Dendritic cell treated with granulocyte-macrophage colony-stimulating factor and Interleukin-4, amounts not matched to agents 40 ng/mL and 50 ng/mL, for 4 days (primary cell): ENCODE measurements at regions not wholly inside any gene's neighbourhood (a gene's known extent, or its start where the extent isn't known, plus 50 kb on each side); places are given as distances from the start of the nearest gene placed in this dataset.
"Not testable (repeated sequence)": the region's sequence is repeated elsewhere in the genome, so short reads cannot be mapped to it uniquely, and the experiment has no call there.

ENCODE experiments used
- H3K27ac Mint-ChIP-seq: one replicate; pipeline ENCODE4 v1.8.0; 2022; ENCODE audit warnings: mild to moderate bottlenecking, mixed read lengths
- H3K27me3 Mint-ChIP-seq: one replicate; pipeline ENCODE4 v1.8.0; 2022; ENCODE audit warnings: mild to moderate bottlenecking, mixed read lengths
- H3K36me3 Mint-ChIP-seq: one replicate; pipeline ENCODE4 v1.8.0; 2022; ENCODE audit warnings: low read depth, mixed read lengths
- H3K4me1 Mint-ChIP-seq: one replicate; pipeline ENCODE4 v1.8.0; 2022; ENCODE audit warnings: low read depth, mixed read lengths
- H3K4me3 Mint-ChIP-seq: one replicate; pipeline ENCODE4 v1.8.0; 2022; ENCODE audit warnings: mild to moderate bottlenecking, moderate library complexity, mixed read lengths
- H3K9me3 Mint-ChIP-seq: one replicate; pipeline ENCODE4 v1.8.0; 2022; ENCODE audit warnings: mixed read lengths
- intact Hi-C: fragments of 100-400 bp; cut with micrococcal nuclease; formaldehyde crosslinking; loops from one replicate; pipeline ENCODE4 v1.15.0; 2022

DNA sequence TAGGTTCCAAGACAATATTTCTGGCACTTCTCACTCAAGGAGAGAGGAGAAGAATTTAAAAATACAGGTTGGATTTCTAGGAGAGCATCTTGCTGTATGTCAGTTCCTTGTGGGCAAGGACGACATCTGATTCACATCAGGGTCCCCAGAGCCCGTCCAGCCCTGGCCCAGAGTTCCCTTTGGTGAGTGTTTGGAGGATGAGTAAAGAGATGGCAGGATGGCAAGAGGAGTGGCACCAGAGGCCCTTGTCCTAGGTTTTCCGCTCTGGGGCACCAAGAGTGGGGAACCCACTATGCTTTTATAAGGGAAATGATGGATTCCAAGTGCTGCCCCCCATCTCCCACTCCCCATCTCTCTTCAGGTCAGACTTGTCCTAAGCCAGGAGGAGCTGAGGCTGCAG lies 181.8 kb downstream of the TBC1D2B start:
- Mint-ChIP-seq H3K9me3 (no peaks in the 10 kb centered on the region), H3K4me3 (no peak overlapping the region), H3K27ac (no peak overlapping the region), H3K27me3 (peaks cover 10% of the 10 kb centered on the region), H3K4me1 (peaks cover 12% of the 10 kb centered on the region), H3K36me3 (no peaks in the 10 kb centered on the region)
- intact Hi-C loops: no loop called here

DNA sequence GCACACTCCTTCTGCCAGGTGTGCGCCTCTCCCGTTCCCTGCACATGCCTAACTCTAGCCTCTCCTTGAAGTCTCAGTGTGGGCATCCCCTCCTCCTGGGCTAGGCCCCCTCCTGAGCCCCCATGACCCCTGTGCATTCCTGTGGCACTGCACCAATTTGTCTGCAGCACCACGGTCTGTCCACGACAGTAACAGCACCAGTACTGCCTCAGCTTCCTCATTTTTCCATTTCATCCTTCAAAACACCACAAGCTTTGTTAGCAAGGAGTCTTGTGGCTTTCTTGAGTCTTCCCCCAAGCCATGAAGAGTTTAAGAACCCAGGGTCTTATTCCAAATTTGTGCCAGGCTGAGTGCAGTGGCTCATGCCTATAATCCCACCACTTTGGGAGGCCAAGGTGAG lies 182.4 kb downstream of the TBC1D2B start:
- H3K9me3 Mint-ChIP-seq, H3K36me3 Mint-ChIP-seq, H3K4me3 Mint-ChIP-seq, H3K27ac Mint-ChIP-seq, intact Hi-C loops, H3K27me3 Mint-ChIP-seq: not testable (repeated sequence)
- H3K4me1 Mint-ChIP-seq: peaks cover 12% of the 10 kb centered on the region

DNA sequence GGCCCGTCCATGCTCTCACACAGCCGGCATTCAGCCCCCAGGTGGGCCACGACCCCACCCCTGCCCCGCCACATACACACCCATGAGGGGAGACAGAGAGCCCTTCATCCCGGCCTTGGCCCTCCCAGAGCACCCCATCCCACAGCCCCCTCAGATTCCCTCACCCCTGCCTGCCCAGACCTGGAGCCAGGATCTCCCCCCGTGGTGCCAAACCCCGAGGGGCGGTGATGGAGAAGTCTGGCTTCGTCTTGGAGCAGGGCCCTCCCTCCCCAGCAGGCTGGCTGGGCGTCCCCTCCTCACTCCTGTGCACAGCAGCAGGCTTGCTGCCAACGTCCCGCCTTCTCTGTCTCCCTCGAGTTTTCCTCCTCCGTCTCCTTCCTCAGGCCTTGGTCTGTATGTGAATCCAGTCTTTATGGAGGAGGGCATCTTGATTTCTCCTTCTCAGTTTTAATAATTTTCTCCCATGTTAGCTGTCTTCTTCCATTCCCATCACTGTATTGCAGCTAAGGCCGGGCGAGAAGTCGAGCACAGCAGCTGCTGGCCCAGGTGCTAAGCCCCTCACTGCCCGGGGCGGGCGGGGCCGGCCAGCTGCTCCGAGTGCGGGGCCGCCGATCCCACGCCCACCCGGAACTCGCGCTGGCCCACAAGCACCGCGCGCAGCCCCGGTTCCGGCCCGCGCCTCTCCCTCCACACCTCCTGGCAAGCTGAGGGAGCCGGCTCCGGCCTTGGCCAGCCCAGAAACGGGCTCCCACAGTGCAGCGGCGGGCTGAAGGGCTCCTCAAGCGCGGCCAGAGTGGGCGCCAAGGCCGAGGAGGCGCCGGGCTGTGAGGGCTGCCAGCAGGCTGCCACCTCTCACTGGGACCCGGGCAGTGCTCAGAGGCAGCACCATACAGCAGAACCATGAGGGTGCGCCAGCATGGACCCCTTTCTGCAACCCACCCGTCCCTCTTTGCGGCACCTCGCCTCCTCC lies 183.6 kb downstream of the TBC1D2B start:
- intact Hi-C loops, H3K27ac Mint-ChIP-seq, H3K27me3 Mint-ChIP-seq, H3K4me3 Mint-ChIP-seq, H3K9me3 Mint-ChIP-seq, H3K36me3 Mint-ChIP-seq: not testable (repeated sequence)
- H3K4me1 Mint-ChIP-seq: peaks cover 12% of the 10 kb centered on the region

DNA sequence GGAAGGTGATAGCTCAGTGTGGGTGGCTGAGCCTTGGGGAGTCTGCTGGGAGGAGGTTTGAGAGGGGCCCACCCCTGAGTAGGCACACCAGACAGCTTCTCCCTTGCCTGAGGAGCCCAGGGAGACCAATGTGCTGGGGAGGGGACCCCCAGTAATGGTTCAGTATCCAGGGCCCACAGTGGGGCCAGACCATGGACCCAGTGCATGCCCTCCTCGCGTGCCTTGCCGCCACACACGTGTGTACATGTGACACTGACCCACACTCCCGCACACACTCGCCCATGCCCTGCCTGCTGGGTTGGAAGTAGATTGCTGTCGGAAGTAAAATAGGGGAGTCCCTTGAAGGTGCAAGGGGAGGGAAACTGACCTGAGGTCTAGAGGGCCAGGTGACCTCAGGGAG lies 184.3 kb downstream of the TBC1D2B start:
- H3K36me3 Mint-ChIP-seq, H3K27me3 Mint-ChIP-seq, intact Hi-C loops, H3K9me3 Mint-ChIP-seq, H3K27ac Mint-ChIP-seq, H3K4me3 Mint-ChIP-seq: not testable (repeated sequence)
- H3K4me1 Mint-ChIP-seq: peaks cover 12% of the 10 kb centered on the region

DNA sequence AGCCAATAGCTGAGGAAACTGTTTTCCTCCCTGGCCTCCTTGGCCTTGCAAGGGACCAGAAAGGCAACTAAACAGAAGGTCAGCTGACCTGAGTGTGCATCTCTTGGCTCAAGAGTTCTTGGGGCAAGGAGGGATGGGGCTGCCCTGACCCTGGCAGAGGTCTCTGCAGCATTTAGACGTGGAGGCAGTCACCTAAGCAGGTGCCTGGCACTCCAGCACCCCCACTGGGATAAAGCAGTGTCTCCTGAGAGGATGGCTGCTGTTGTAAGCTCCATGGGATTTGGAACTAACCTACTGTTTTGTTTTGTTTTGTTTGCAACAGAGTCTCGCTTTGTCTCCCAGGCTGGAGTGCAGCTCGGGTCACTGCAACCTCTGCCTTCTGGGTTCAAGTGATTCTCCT lies 185.2 kb downstream of the TBC1D2B start:
- peaks cover 12% of the 10 kb centered on the region for H3K4me1 Mint-ChIP-seq
- no peak overlapping the region for H3K4me3 Mint-ChIP-seq
- no peaks in the 10 kb centered on the region for H3K36me3 Mint-ChIP-seq
- H3K27me3 Mint-ChIP-seq: peaks cover 10% of the 10 kb centered on the region
- intact Hi-C loops: no loop called here
- peak overlapping the region; percentile 43 for H3K27ac Mint-ChIP-seq
- H3K9me3 Mint-ChIP-seq: no peaks in the 10 kb centered on the region

DNA sequence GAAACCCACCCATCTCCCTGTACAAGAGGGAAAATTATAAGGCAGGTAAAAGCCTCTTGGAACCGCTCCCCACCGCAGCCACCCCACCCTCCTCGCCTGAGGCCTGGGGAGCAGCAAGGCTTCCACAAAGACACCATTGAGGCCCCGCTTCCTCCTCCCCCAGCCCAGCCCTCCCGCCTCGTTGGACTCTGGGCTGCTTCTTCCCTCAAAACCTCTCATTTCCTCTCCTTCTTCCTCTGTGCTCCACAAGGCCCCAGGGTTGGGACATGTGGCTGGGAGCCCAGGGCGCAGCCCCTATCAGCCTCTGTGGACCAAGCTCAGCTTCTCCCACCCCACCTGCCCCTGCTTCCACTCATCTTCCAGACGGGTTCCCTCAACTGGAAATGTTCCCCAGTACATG lies 185.6 kb downstream of the TBC1D2B start:
- H3K4me3 Mint-ChIP-seq, H3K9me3 Mint-ChIP-seq, intact Hi-C loops, H3K27ac Mint-ChIP-seq, H3K36me3 Mint-ChIP-seq, H3K27me3 Mint-ChIP-seq: not testable (repeated sequence)
- H3K4me1 Mint-ChIP-seq: peaks cover 12% of the 10 kb centered on the region

DNA sequence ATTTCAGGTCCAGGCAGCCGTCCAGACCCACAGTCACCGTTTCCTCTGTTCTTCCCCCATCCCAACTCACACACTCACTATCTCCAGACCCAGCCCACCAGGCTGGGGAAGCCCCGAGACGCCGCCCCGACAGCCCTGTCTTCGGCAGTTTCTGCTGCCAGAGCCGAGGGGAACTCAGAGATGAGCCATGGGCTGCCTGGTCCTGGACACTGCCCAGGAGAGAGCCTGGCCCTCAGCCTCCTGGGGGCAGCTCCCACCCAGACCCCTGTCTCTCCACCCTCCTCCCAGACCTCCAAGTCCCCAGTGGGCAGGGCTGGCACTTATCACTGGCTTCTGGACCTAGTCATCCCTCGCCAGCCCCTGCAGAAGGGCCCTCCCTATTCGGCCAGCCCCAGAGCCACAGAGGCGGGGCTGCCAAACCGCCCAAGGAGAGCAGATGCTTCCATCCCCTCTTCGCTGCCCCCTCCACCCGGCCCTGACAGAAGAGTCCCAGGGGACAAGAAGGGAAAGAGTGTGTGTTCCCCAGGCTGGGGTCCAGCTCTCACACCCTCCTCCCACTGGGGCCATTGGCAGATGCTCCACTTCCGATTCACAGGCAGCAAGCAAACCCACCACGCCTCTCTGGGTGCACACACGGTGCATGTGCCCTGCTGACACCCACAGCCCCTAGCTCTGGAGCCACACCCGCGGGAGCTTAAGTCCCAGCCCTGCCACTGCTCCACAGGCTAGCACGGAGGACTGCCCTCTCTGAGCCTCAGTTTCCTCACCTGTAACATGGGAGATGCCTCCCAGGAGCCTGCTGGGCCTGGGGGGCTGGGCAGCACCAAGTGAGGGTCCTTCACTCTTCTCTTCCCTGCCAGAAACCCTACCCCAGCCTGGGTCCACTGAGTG lies 186.4 kb downstream of the TBC1D2B start:
- intact Hi-C loops, H3K36me3 Mint-ChIP-seq, H3K4me3 Mint-ChIP-seq, H3K27ac Mint-ChIP-seq, H3K9me3 Mint-ChIP-seq, H3K27me3 Mint-ChIP-seq: not testable (repeated sequence)
- H3K4me1 Mint-ChIP-seq: peaks cover 12% of the 10 kb centered on the region

DNA sequence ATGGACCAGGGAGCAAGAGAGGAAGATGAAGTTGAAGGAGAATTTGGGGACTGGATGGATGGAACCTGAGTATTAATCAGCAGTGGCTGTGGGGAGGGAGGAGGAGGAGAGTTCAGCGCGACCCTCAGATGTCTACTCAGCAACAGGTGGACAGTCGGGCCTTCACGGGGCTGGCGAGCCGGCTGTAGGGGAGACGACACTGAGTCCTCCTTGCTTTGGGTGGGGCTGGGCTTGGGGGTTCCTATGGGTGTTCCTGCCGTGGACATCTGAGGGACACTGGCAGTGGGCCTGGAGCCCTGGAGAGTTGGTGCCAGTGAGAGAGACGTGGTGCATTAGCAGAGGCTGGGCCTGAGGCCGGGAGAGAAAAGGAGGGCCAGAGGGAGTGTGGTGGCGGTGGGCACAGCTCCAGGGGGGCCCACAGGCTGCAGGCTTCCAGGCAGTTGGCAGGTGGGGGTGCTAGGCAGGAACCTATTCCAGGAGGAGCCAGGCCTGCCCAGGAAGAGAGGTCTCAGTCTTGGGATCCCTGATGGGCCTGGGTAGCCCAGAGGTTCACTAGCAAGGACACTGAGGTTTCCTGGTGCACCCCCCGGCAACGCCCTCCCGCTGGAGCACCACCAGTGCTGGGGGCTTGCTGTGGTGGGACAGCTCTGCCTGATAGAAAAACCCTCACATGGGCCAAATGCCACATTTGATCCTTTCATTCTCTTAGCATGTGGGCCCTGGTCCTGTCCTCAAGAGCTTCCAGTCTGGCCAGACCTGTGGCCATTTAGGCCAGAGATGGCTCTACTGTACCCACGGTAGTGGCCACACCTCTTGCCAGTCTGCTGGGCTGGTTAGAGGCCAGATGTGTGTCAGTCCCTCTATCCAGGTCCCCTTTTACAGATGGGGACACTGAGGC lies 187.4 kb downstream of the TBC1D2B start:
- H3K36me3 Mint-ChIP-seq, H3K9me3 Mint-ChIP-seq, H3K4me3 Mint-ChIP-seq, H3K27me3 Mint-ChIP-seq, H3K27ac Mint-ChIP-seq, intact Hi-C loops: not testable (repeated sequence)
- H3K4me1 Mint-ChIP-seq: peaks cover 10% of the 10 kb centered on the region

DNA sequence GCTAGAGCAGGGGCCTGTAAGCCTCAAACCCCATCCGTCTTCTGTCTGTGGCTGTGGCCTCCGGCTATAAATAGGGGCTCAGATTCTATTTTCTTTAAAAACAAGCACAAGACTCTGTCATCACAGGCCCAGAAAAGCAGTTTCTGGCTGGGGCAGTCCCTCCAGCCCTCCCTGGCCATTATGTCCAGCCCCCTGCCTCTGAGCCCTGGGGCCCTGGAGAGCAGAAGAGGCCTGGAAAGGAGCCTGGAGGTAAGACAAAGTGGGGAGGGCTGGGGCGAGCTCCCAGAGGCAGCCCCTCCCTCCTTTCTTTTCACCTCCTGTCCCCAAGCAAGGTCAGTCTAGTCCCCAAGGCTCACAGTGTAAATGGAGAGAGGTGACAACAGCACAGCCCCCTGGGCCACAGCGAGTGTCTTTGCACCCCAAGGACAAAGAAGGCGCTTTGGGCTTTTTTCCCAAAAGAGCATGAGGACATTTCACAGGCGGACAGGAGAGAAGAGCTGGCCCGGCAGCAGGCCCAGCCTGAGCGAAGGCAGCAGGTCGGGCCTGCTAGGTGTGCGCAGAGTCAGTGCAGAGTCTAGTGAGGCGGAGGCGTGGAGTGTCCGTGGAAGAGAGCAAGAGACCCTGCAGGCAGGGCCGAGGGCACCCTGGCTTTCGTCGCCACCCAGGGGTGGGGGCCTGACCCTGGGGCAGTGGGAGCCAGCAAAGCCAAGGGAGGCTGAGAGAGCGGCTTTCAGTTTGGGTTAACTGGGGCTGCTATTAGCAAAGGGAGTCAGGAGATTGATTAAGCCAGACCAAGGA lies 188.3 kb downstream of the TBC1D2B start:
- H3K4me3 Mint-ChIP-seq: no peak overlapping the region

DNA sequence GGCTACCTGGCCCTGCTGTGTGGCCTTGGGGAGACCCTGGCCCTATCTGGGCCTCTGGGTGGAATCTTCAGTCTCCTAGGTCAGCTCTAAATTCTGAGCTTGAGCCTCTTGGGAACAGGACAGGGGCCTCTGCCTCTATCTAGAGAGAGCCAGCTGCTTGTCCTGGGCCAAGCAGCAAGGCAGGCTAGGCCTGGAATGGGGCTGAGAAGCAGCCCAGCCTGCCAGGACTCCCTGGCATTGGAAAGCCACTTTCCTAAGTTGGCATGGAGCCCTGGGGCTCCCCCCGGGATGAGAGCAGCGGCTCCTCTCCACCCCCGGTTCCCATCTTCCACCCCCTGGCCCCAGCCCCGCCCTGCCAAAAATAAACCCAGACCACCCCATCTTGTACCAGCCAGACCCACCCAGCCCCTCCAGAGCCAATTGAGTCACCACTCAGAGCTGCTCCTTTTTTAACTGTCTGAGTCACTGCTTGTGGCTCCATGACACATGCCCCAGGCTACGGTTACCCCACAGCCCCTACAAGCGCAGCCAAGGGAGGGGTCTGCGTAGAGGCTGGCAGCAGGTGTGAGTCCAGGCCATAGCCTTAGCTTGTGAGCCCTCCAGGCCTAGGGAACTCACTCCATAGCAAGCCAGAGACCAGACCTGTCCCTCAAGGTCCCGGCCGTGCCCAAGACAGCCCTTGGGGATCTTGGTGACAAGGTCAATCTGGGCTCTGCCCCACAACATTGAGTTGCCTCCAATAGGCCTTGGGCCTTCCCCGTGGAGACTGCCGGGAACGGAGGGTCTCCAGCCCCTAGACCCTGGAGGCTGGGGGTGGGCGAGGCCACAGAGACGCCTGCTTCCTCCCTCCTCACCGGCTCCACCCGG lies 189.7 kb downstream of the TBC1D2B start:
- H3K9me3 Mint-ChIP-seq, H3K27me3 Mint-ChIP-seq, H3K4me3 Mint-ChIP-seq, H3K4me1 Mint-ChIP-seq, intact Hi-C loops, H3K36me3 Mint-ChIP-seq, H3K27ac Mint-ChIP-seq: not testable (repeated sequence)

More for the DNA sequence above, 188.3 kb downstream of the TBC1D2B start:
- H3K36me3 Mint-ChIP-seq: no peaks in the 10 kb centered on the region
- H3K27ac Mint-ChIP-seq: no peak overlapping the region
- intact Hi-C loops: no loop called here
- no peaks in the 10 kb centered on the region for H3K9me3 Mint-ChIP-seq
- H3K4me1 Mint-ChIP-seq: peaks cover 5% of the 10 kb centered on the region
- peaks cover 4% of the 10 kb centered on the region for H3K27me3 Mint-ChIP-seq

DNA sequence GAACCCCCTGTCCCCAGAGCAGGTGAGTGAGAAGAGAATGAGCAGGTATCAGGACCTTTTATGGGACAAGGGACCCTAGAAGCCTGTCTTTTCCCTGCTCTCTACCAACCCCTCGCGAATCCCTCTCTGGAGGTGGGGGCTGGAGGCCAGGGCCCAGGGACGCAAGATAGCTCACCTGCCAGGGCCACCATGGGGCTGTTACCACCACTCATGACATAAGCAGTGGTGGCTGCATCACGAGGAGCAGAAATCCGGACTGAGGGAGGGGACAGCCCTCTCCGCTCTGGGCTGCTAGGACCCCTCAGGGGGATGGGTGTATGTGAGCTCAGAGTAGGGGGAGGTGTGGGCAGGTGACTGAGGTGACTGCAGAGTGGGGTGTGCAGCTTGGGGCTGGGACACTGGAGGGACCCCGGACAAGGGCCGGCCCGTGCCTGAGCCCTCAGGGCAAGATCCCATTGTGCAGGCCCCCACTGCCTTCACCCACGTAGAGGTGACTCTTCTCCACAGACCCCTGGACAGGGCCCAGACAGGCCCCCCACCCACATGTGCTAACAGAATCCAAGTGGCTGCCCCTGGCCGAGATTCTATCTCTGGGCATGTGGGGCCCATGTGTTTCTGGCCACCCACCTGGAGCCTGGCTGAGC lies 190.6 kb downstream of the TBC1D2B start:
- no peak overlapping the region for H3K27ac Mint-ChIP-seq
- H3K27me3 Mint-ChIP-seq: peaks cover under 1% of the 10 kb centered on the region
- no peak overlapping the region for H3K4me3 Mint-ChIP-seq
- no peaks in the 10 kb centered on the region for H3K9me3 Mint-ChIP-seq
- intact Hi-C loops: no loop called here
- peaks cover 2% of the 10 kb centered on the region for H3K4me1 Mint-ChIP-seq
- no peaks in the 10 kb centered on the region for H3K36me3 Mint-ChIP-seq

DNA sequence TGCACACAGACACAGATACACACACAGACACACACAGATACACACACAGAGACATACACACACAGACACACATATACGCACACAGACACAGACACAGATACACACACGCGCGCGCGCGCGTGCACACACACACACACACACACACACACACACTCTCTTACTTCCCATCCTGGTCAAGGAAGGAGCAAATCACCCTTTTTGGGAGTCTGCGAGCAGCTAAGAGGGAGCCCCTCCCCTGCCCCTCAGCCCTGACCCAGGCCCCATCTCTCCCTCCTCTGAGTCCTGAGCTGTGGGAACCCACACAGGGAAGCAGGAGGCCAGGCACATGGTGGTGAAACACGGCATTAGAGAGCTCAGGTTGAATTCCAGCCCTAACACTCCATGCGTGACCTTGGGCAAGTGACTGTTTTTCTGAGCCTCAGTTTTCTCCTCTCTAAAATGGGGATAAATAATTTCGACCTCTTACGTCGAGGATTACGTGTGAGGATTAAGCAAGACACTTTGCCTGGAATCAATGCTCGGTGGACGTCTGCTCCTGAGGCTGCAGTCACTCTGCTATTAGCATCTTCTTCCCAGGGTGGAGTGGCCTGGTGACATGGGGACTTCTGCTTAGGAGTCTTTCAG lies 191.5 kb downstream of the TBC1D2B start:
- H3K27me3 Mint-ChIP-seq, H3K27ac Mint-ChIP-seq, H3K9me3 Mint-ChIP-seq, intact Hi-C loops, H3K36me3 Mint-ChIP-seq, H3K4me1 Mint-ChIP-seq, H3K4me3 Mint-ChIP-seq: not testable (repeated sequence)
